NCI-H2196 treated with DMSO at 0.1 percent for 48 hours (cell line): ENCODE measurements at regions not wholly inside any gene's neighbourhood (a gene's known extent, or its start where the extent isn't known, plus 50 kb on each side); places are given as distances from the start of the nearest gene placed in this dataset.

Experiments used
- DNase-seq: peaks from one replicate; lab custom pipeline; 2025; ENCODE audit not compliant: unreplicated experiment; lab: John Stamatoyannopoulos, UW

DNA sequence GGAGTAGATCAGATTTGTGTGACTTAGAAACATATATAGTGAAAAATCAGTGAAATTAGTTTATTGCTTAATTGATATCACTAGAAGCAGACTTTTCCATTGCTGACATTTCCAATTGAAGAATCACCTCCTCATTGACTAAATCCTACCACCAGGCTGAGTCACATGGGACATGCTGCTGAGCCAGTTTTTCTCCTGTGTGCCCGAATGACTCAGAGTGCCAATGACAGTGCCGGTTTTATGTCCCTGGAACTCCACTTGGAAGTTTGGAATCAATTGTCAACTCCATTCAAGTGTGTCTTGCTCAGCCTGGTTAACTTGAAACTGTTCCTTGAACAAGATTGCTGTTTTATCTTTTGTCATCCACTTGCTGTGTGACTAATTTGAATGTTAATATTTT lies 316.1 kb upstream of the PRDM1 start:
- DNase-seq, result no peak

DNA sequence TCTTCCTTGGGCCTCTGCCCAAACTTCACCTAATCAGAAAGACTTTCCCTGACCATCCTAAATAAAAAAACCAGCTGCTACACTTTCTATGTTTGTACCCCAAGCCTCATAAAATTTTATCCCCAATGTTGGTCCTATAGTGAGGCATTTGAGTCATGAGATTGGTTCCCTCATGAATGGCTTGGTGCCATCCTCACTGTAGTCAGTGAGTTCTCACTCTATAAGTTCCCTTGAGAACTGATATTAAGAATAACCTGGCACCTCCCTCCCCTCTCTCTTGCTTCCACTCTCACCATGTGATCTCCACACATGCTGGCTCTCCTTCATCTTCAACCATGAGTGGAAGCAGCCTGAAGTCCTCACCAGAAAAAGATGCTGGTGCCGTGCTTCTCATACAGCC lies 316.9 kb upstream of the PRDM1 start:
- DNase-seq, result no peak

DNA sequence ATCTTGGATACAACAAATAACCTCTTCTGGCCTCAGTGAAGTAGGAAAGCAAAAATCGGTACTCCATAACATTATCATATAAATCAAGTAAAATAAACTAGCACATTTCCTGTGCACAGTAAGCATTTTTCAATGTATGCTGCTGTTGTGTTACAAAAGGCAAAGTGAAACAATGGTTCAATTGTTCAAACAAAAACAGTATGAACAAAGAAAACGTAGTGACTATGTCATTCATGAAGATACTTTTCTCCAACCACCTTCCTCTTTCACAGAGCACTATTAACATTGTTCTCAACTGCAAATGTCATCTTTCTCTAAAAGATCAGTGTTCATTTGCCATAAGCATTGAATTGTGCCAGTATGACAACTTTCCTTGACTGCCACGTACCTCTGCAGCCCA lies 318.6 kb upstream of the PRDM1 start:
- no peak for DNase-seq

DNA sequence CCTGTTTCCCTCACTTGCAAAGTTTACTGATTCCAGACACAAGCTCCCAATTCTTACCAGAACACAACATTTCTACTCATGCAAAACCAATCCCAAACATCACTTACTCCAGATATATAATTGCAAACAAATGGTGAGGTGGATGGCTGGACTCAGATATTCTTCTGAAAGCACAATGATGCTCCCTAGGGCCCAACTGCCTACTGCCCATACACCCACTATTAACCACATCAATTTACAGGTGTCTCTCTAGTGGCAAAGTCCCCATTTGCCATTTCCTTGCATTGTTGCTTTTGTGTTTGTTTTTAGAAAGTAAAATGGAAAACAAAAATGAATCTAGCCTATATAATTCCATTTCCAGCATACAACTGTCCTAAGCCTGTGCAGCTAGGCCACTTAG lies 320.9 kb upstream of the PRDM1 start:
- no peak for DNase-seq

DNA sequence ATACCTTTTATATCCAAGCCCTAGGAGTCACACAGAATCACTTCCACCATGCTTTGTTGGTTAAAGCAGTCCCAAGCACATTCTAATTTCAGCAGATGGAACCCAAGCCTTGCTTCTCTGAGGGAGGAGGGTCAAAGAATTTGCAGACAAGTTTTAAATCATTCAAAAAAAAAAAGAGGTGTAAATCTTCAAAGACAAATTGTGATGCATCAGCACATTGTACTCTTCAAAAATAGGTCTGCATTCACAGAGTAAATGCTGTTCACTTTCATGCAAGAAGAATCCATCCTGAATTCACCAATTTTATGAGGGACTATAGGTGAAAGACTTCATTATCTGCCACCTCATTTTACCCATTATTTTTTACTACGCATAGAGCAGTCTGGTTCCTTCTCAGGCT lies 321.8 kb upstream of the PRDM1 start:
- no peak for DNase-seq

DNA sequence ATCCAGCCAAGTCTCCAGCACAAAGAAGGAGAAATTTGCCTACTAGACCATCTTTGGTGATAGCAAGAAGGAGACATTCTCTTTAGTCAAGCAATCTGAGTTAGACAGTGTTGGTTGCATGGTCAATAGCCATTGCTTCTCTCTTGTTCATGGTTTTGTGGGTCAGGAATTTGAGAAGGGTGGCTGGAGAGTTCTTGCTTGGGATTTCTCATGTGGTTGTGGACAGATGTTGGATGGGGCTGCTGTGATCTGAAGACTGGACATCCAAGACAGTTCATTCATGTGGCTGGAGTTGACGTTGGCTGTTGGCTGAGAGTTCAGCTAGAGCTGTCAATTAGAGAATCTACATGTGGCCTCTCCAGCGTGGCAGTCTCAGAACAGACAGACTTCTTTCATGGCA lies 322.3 kb upstream of the PRDM1 start:
- DNase-seq, result no peak

DNA sequence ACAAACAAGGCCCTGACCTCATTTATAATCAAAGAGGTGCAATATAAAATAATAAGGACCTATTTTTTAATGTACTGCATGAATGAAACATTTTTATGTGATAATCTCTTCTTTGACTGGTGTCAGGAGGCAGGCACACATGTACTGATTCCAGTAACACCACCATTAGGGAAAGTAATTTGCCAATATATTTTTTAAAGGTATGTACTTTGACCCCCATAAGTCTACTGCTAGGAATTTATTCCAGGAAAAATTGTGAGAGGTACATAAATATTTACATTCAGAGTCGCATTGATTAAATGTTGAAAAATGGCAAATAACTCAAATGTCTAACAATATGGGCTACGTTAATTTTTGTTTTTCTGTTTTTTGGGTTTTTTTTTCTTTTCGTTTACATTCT lies 325.4 kb upstream of the PRDM1 start:
- DNase-seq, result no peak

DNA sequence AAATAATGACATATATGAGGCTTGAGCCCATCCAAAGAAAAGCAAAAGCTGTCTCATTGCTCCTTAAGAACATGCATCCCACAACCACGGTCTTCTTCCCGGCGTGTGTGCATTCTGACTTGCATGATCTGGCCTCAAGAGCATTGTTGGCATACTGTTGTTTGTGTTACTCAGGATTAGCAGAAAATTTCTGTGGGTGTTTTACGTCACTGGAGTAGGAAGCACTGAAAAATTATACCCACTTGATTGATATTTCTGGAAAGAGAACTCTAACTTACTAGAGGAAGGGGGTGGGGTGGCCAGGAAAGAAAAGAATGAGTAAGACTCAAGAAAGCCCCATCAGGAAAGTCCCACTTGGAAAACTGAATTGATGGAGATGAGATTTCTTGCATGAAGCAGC lies 326.2 kb upstream of the PRDM1 start:
- no peak for DNase-seq

DNA sequence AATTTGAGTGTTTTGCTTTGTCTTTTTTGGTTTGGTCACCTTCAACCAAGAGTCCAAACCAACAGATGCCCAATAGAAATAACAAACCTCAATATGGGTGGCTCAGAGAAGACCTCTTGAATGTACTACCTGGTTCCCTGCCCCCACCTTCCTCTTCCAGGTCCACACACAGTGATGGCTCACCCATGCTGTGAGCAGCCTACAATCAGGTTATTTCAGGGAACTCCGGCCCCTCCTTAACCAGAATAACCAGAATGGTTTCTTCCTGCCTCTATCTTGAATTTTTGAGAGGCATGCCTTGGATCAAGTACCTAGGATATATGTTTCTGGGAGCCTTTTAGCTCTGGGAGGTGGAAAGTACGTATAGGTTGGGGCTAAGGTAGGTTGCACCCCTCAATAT lies 327.1 kb upstream of the PRDM1 start:
- no peak for DNase-seq

DNA sequence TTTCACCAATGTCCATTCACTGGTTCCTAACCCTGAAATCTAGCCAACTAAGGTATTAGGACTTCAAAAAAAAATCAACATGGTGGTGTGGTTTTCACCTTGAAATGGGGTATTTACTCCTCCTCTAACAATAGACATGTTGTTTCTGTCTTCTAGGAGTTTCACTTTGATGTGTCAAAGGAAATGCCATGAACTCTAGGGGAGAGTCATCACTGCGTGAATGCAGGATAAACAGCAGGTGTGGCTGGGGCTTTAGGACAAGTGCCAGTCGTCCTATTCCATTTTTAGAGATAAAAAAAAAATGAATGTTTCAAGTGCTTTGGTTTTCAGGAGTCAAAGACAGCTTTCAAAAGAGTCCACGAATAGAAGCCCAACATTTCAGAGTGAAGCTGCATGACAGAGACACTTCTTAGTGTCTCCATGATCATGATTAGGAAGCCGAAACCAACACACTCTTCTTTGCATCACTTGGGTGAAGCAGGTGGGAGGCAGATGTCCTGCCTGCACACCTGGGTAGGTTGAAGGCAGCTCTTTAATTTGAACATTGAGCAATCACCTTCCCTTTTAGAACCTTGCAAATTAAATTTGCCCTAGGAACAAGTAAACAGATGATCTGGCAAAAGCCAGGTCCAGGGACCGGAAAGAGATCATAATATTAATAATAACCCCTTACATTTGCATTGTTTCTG lies 328.5 kb upstream of the PRDM1 start:
- no peak for DNase-seq

DNA sequence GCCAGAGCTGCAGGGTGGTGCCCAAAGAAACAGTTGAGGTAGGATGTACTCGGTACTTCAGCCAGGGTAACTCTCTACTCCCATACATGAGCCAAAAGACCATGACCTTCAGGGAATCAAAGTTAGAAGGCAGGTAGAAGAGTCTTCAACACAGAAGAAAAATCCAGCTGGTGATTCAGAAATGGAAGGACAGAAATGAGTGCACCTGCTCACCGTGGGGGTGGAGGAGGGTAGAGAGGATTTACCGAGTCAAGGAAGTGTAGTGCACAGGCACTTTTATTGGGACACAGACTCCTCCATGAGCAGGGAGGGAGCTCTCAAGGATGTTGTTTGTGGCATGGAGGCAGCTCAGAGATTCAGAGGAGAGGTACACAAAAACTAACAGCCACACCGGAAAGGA lies 330.3 kb upstream of the PRDM1 start:
- DNase-seq, result no peak

DNA sequence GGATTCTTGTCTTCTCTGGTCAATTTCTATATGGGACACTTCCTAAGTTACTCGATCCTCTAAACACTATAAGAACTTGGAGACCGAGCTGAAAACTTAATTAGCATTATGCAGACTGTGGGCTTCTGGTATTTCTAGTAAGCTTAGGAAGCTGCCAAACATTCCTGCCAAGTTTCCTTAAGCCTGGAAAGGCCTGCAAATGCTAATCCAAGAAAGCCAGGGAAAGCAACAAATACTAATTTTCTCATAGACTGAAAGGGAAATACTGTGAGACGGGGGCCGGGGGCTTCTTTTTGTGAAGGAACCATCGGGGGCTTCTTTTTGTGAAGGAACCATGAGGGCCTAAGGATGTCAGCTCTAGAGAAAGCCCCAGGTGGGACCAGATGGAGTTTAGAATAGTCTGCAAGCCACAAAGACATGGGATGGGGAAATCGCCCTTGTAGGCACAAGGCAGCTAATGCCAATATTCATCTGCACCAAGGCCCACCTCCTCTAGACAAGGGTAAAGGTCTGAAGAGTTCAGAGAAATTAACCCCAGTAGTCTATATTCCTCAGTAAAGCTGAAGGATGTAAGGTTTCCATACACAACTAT lies 332.4 kb upstream of the PRDM1 start:
- DNase-seq, result no peak

DNA sequence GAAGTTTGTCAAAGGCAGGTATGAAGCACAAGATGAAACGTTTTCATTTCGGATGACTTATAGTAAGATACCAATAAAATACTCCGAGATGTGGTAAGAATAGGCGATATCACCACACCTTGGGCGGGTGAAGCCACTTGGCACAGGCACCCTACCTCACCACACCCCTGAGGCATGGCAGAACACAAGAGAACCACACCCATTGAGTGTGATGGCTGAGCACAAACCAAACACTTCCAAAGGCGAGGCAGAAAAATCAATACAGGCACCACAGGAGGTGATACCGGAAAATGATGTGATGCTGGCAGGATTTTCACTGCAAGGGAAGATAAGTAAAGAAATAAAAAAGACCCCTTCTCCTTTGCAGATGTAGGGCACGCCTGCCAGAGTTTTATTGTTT lies 332.9 kb upstream of the PRDM1 start:
- no peak for DNase-seq

DNA sequence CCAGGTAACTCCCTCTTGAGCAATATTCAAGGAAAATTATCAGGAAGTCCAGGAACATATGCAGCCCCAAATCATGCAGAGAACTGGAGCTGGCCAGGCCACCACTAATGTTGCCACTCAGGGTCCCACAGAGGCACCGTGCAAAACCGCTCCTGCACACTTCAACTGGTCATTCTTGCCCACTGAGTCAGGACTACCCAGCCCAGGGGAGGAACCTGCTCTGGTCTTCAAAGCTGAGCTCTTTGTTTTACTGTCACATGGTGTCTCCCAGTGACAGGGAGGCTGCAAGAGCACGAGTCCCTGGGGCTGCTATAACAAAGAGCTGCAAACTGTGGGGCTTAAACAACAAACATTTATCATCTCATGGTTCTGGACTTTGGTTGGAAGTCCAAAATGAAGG lies 336.0 kb upstream of the PRDM1 start:
- no peak for DNase-seq

DNA sequence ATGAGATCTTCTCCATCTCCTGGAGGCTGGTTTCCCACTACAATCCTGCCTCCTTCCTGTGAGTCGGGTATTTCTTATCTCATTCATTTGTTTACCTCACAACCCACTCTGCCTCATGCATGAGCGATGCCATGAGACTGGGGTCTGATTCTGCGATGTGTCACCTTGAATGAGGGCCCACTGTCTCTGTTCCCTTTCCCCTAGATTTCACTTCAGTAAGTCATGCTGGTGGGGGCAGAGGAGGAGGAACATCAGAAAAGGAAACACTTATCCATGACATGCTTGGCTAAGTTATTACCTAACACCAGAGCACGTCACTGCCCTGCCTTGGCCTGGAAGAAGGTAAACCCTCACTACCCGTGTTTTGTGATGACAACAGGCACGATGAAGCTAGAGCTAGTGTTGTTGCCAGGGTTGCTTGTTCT lies 337.4 kb upstream of the PRDM1 start:
- DNase-seq, result no peak

DNA sequence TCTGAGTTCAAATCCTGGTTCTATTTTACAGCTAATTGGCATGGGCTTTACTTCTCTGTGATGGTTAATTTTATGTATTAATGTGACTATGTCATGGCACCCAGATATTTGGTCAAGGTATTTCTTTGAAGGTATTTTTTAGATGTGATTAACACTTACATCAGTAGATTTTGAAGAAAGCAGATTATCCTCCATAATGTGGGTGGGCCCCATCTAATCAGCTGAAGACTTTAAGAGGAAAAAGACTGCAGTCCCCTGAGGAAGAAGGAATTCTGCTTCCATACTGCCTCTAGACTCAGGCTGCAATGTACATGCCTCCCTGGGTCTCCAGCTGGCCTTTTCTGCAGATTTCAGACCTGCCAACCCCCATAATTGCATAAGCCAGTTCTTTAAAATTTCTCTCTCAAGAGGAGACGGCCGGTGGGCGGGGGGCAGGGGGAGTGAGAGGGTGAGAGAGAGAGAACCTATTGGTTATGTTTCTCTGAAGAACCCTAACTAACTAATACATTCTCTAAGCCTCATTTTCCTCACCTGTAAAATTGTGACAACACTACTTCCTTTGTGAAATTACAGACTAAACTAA lies 338.2 kb upstream of the PRDM1 start:
- no peak for DNase-seq

DNA sequence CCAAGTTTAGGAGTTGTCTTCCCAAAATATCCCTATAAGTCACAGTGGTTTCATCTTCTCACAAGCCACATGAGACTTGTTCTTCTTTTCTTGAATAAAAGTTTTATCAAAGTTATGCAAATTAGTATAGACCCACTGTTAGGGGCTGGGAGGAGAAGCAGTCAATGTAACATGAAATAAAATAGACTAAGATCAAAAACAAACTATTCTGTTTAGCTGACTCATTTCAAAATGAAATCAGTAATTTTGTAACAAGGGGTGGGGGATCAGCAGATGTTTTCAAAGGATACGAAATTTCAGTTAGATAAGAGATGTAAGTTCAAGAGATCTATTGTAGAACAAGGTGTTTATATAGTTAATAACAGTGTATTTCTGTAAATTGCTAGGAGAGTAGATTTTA lies 339.6 kb upstream of the PRDM1 start:
- no peak for DNase-seq

DNA sequence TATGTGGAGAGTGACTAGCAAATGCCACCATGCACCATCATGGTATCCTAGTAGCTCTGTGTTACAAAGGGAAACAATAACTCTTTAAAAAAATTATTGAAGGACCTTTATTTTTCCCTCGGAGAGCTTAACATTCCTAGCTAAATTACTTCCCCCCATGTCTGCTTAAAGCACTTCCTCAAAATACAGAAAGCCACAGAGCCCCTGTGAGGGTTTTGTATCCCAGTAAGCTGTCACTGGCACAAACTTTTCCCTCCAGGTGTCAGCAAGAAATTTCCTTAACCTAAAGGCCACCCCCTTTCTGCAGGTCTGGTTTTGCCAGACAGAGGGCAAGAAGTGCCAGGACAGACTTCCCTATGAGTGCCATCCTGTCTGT lies 340.0 kb upstream of the PRDM1 start:
- no peak for DNase-seq

DNA sequence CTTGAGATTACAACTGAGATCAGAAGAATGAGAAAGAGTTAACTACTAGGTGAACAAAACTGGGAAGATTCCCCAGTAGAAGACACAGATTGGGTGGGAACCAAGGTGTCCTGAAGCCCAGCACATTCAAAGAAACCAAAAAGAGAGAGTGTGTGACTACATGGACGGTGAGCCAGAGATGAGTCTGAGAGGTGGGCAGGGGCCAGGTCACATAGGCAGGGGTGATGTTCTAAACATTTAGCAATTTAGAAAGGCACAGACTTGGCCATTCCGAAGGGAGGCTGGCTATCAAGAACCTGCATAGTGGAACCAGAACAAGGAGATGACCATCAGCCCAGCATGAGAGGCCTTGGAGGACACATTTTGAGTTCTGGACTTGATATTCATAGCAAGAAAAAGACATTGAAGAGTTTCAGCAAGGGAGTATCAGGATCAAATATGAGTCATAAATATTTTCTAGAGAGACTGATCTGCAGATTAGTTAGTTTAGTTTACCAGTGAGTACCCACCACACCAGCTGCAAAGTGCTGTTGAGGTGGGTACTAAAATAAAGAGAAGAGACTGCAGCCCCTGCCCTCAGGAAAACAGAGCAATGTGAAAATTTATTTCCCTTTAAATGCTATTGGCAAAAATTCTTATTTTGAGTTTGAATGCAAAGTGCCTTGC lies 340.5 kb upstream of the PRDM1 start:
- DNase-seq, result no peak

DNA sequence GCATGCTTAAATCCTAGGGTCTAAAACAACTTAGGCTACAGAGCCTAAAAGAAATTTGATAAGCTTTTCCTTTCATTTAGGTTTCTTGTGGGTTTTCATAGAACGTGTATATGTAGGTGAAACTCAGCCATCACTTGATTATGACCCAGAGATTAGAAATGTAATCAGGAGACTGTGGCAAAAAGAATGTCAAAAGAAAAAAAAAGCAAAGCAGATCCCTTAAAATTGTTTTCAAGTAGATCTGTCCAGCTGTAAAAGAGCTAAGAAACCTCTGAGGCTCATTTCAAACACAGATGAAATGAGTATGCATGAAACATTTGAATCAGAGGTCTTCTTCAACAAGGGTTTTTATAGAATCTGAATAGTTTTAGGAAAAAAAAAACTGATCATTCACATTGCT lies 341.3 kb upstream of the PRDM1 start:
- DNase-seq, result no peak

DNA sequence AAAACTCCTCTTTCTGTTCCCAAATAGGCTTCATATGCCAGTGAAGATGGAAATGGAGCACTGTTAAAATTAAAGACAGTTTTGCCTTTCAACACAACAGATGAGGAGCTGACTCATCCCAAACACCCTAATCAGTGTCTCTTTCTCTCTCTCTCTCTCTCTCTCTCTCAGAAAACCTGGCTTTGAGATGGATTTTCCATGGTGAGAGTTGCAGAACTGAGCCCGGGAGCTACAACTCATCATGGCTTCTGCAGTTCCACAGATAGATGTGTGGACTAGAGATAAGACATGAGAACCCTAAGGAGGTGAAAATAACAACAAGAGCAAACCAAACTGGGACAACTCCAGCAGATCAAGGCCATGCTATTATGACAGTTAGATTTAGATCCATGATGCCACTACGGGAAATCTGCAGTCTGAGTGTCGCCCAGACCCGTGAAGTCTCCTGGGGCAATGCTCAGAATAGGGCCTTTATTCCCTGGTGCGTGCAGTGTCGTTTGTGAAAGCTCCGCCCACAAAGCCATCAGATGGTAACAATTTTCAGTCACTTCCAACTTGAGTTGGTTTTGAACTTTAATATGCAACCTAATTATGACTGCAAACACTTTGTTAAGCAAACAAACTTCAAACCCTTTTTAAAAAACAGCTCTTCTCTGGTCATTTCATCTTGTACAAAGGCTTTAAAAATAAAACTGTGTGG lies 338.2 kb upstream of the PREP start:
- DNase-seq, result no peak

DNA sequence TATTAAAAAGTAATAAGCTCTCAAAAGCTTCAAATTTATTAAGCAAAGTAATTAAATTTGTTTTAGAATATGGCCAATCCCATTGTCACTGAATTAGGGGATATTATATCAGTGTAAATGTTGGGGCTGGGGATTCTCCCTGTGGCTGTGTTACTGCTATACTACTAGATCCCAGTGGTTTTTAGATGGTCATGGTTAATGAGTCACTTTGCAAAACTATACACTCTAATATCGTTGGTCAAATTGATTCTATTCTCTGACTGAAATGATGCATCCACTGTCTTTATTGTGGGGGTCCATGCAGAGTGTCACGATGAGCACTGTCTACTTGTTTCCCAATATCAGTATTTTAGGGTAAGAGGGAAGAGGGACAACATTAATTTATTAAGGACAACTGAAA lies 336.9 kb upstream of the PREP start:
- DNase-seq, result no peak
